Fibroblast of lung (primary cell): ENCODE measurements at regions not wholly inside any gene's neighbourhood (a gene's known extent, or its start where the extent isn't known, plus 50 kb on each side); places are given as distances from the start of the nearest gene placed in this dataset.

Experiments
- DNase-seq, 2 donors: peaks; one replicate each; pipeline versions ENCODE4 v3.0.0 to v3.0.0-alpha.2; 2010; ENCODE audit warnings: low read depth in 2 of 2
- H2AFZ ChIP-seq: 2 replicates; pipeline ENCODE4 v1.5.1; 2012; ENCODE audit warnings: low read length, control low read depth, inconsistent platforms
- H3K27ac ChIP-seq: 2 replicates; pipeline ENCODE4 v1.5.1; 2011; ENCODE audit warnings: low read length, control low read depth; ENCODE audit not compliant: insufficient read depth
- H3K27me3 ChIP-seq: 2 replicates; pipeline ENCODE4 v1.5.1; 2011; ENCODE audit warnings: mild to moderate bottlenecking, low read length; ENCODE audit not compliant: control insufficient read depth, insufficient read depth
- H3K36me3 ChIP-seq: 2 replicates; pipeline ENCODE4 v1.5.1; 2011; ENCODE audit warnings: low read length; ENCODE audit not compliant: control insufficient read depth, insufficient read depth
- H3K4me1 ChIP-seq: 2 replicates; pipeline ENCODE4 v1.5.1; 2011; ENCODE audit warnings: low read length; ENCODE audit not compliant: control insufficient read depth, insufficient read depth; ENCODE audit errors: extremely low read depth
- H3K4me2 ChIP-seq: 2 replicates; pipeline ENCODE4 v1.5.1; 2011; ENCODE audit warnings: low read length, control low read depth; ENCODE audit not compliant: insufficient read depth; ENCODE audit errors: extremely low read depth
- H3K4me3 ChIP-seq, 4 experiments: fragments of 200-600 bp in 1 of 4; sonication (generic) in 1 of 4; replicated peaks in 1 of 4; 2 replicates each; pipeline ENCODE4 v1.5.1; 2011 to 2016; ENCODE audit warnings: low read length in 4 of 4, low read depth in 3 of 4, mild to moderate bottlenecking in 3 of 4, control low read depth in 2 of 4, inconsistent platforms in 1 of 4, mixed read lengths in 1 of 4; ENCODE audit not compliant: insufficient read depth in 1 of 4; ENCODE audit errors: control extremely low read depth in 1 of 4
- H3K79me2 ChIP-seq: 2 replicates; pipeline ENCODE4 v1.5.1; 2012; ENCODE audit warnings: mild to moderate bottlenecking, low read length, inconsistent platforms; ENCODE audit not compliant: control insufficient read depth, insufficient read depth
- H3K9ac ChIP-seq: 2 replicates; pipeline ENCODE4 v1.5.1; 2011; ENCODE audit warnings: mild to moderate bottlenecking, low read length, control low read depth; ENCODE audit not compliant: insufficient read depth
- H3K9me3 ChIP-seq: 2 replicates; pipeline ENCODE4 v1.5.1; 2012; ENCODE audit warnings: low read depth, low read length; ENCODE audit not compliant: control insufficient read depth, insufficient read depth
- H4K20me1 ChIP-seq: 2 replicates; pipeline ENCODE4 v1.5.1; 2011; ENCODE audit warnings: low read length; ENCODE audit not compliant: control insufficient read depth, insufficient read depth; ENCODE audit errors: extremely low read depth
- EZH2 ChIP-seq: IDR thresholded peaks from 2 replicates; pipeline ENCODE4 v1.5.1; 2012; ENCODE audit warnings: low read length, control low read depth, mild to moderate bottlenecking; ENCODE audit errors: missing control alignments
- TF ChIP-seq, protein P1 (sequence below), 2 donors: IDR thresholded peaks in 1 of 2; conservative IDR thresholded peaks in 1 of 2; 1 replicate in 1 of 2; 2 replicates in 1 of 2; pipeline ENCODE4 v1.5.1; 2011 to 2012; ENCODE audit warnings: low read length in 2 of 2, control low read depth in 1 of 2, inconsistent platforms in 1 of 2, low read depth in 1 of 2, mild to moderate bottlenecking in 1 of 2

GRCh38 chr2:192813341-192813740 lies 618.6 kb upstream of the TMEFF2 start:
- TF ChIP-seq, protein P1, sequence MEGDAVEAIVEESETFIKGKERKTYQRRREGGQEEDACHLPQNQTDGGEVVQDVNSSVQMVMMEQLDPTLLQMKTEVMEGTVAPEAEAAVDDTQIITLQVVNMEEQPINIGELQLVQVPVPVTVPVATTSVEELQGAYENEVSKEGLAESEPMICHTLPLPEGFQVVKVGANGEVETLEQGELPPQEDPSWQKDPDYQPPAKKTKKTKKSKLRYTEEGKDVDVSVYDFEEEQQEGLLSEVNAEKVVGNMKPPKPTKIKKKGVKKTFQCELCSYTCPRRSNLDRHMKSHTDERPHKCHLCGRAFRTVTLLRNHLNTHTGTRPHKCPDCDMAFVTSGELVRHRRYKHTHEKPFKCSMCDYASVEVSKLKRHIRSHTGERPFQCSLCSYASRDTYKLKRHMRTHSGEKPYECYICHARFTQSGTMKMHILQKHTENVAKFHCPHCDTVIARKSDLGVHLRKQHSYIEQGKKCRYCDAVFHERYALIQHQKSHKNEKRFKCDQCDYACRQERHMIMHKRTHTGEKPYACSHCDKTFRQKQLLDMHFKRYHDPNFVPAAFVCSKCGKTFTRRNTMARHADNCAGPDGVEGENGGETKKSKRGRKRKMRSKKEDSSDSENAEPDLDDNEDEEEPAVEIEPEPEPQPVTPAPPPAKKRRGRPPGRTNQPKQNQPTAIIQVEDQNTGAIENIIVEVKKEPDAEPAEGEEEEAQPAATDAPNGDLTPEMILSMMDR (conservative IDR thresholded peaks at IDR 0.05 in 1 of 2, IDR thresholded peaks at IDR 0.05 in 1 of 2; ENCODE audit: low read depth in 1 of 2, low read length in 2 of 2): no peak
- TF ChIP-seq EZH2: no peak
- H4K20me1 ChIP-seq: no peaks in the 10 kb centered on the region

DNA sequence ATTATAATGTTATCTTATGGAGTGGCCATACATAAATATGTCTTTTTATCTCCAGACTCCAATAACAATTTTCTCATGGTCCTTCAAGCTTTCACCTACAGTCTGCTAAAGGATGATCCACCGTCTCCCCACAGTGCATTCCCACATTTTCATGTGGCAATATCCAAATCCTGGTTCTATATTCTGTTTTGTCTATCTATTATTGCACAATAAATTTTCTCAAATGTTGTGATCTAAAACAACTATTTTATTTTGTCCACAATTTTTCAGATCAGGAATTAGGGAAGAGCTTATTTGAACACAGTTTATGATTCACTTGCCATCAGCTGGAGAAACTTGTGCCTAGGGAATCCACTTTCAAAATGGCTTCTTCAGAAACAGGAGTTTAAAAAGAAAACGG lies 614.4 kb upstream of the TMEFF2 start:
- DNase-seq: no peak
- Histone ChIP-seq H2AFZ (no peak overlapping the region), H3K79me2 (no peaks in the 10 kb centered on the region), H3K9me3 (no peaks in the 10 kb centered on the region), H3K4me1 (no peaks in the 10 kb centered on the region), H3K4me3 (no peak overlapping the region), H3K27ac (no peak overlapping the region), H3K9ac (no peak overlapping the region), H3K4me2 (no peak overlapping the region), H4K20me1 (no peaks in the 10 kb centered on the region), H3K36me3 (no peaks in the 10 kb centered on the region), H3K27me3 (no peaks in the 10 kb centered on the region)
- TF ChIP-seq, protein P1 (conservative IDR thresholded peaks at IDR 0.05 in 1 of 2, IDR thresholded peaks at IDR 0.05 in 1 of 2; ENCODE audit: low read depth in 1 of 2, low read length in 2 of 2): no peak
- no peak for TF ChIP-seq EZH2

More at GRCh38 chr2:192813341-192813740, 618.6 kb upstream of the TMEFF2 start:
- Histone ChIP-seq H3K4me3 (no peak overlapping the region), H3K27me3 (no peaks in the 10 kb centered on the region), H3K9me3 (no peaks in the 10 kb centered on the region), H3K9ac (no peak overlapping the region), H2AFZ (no peak overlapping the region), H3K27ac (no peak overlapping the region), H3K79me2 (no peaks in the 10 kb centered on the region), H3K4me2 (no peak overlapping the region), H3K36me3 (no peaks in the 10 kb centered on the region), H3K4me1 (no peaks in the 10 kb centered on the region)
- DNase-seq: no peak

DNA sequence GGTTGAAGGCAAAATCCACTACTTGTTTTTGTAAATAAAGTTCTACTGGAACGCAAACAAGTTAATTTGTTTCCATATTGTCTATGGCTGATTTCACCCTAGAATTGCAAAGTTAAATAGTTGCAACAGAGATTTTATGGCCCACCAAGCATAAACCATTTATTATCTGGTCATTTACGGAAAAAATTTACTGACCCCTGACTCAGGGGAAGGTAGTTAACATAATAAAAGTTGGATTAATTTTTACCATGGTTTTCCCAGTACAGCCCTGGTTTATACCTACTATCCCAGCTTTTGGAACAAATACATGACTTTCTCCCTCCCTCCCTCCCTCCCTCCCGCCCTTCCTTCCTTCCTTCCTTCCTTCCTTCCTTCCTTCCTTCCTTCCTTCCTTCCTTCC lies 588.9 kb upstream of the TMEFF2 start:
- H3K4me3 ChIP-seq: no peak overlapping the region
- H3K4me1 ChIP-seq: no peaks in the 10 kb centered on the region
- TF ChIP-seq EZH2: no peak
- TF ChIP-seq, protein P1 (conservative IDR thresholded peaks at IDR 0.05 in 1 of 2, IDR thresholded peaks at IDR 0.05 in 1 of 2; ENCODE audit: low read depth in 1 of 2, low read length in 2 of 2): no peak
- no peak overlapping the region for H3K4me2 ChIP-seq
- no peak for DNase-seq
- no peaks in the 10 kb centered on the region for H4K20me1 ChIP-seq
- no peaks in the 10 kb centered on the region for H3K36me3 ChIP-seq
- H3K79me2 ChIP-seq: no peaks in the 10 kb centered on the region
- H3K27ac ChIP-seq: no peak overlapping the region
- no peaks in the 10 kb centered on the region for H3K9me3 ChIP-seq
- H3K27me3 ChIP-seq: no peaks in the 10 kb centered on the region
- no peak overlapping the region for H3K9ac ChIP-seq
- no peak overlapping the region for H2AFZ ChIP-seq
